SU-DHL-6 (cell line): ENCODE measurements at regions not wholly inside any gene's neighbourhood (a gene's known extent, or its start where the extent isn't known, plus 50 kb on each side); places are given as distances from the start of the nearest gene placed in this dataset.

ENCODE experiments used
- H2AFZ ChIP-seq: fragments of 200-600 bp; sonication (generic); 2 replicates; pipeline ENCODE4 v1.6.1; 2014; ENCODE audit warnings: low read depth, mild to moderate bottlenecking, moderate library complexity, mixed read lengths, antibody characterized with exemption, low read length; ENCODE audit not compliant: severe bottlenecking
- H3F3A ChIP-seq: fragments of 200-600 bp; shearing (Covaris generic); 2 replicates; pipeline ENCODE4 v1.6.0; 2016; ENCODE audit warnings: antibody characterized with exemption, mild to moderate bottlenecking; ENCODE audit not compliant: insufficient read depth
- H3K27ac ChIP-seq: fragments of 200-600 bp; sonication (generic); 2 replicates; pipeline ENCODE4 v1.5.1; 2016; ENCODE audit warnings: low read depth, mild to moderate bottlenecking, low read length, moderate library complexity, mixed read lengths
- H3K27me3 ChIP-seq: fragments of 200-600 bp; sonication (generic), shearing (Covaris generic); 2 replicates; pipeline ENCODE4 v1.6.0; 2014; ENCODE audit warnings: mild to moderate bottlenecking, low read length
- H3K36me3 ChIP-seq: fragments of 200-600 bp; sonication (generic); 2 replicates; pipeline ENCODE4 v1.6.1; 2014; ENCODE audit warnings: mild to moderate bottlenecking, low read length, mixed read lengths
- H3K4me2 ChIP-seq: fragments of 300-600, 200-600 bp; shearing (Covaris generic), sonication (generic); 2 replicates; pipeline ENCODE4 v1.6.0; 2014; ENCODE audit warnings: low read length, low read depth, mild to moderate bottlenecking; ENCODE audit not compliant: poor library complexity, severe bottlenecking
- H3K4me3 ChIP-seq: fragments of 200-600 bp; sonication (generic); 2 replicates; pipeline ENCODE4 v1.5.1; 2014; ENCODE audit warnings: antibody characterized with exemption, low read length, mild to moderate bottlenecking, mixed read lengths; ENCODE audit not compliant: insufficient read depth, poor library complexity, severe bottlenecking
- H3K79me2 ChIP-seq: fragments of 200-600 bp; sonication (generic); 2 replicates; pipeline ENCODE4 v1.6.1; 2014; ENCODE audit warnings: mild to moderate bottlenecking, low read length, moderate library complexity; ENCODE audit not compliant: insufficient read depth
- H3K9ac ChIP-seq: fragments of 200-600 bp; sonication (generic); 2 replicates; pipeline ENCODE4 v1.7.0; 2014; ENCODE audit warnings: mild to moderate bottlenecking, low read length
- H3K9me2 ChIP-seq: fragments of 200-600 bp; sonication (generic); replicated peaks from 2 replicates; pipeline ENCODE4 v1.6.1; 2014; ENCODE audit warnings: low read length; ENCODE audit not compliant: insufficient read depth
- H3K9me3 ChIP-seq: fragments of 200-600 bp; sonication (generic); 2 replicates; pipeline ENCODE4 v1.6.1; 2014; ENCODE audit warnings: low read length, mixed read lengths; ENCODE audit not compliant: insufficient read depth
- H4K20me1 ChIP-seq: fragments of 200-600 bp; sonication (generic); 2 replicates; pipeline ENCODE4 v1.6.1; 2014; ENCODE audit warnings: low read depth, mild to moderate bottlenecking, antibody characterized with exemption, low read length, moderate library complexity, mixed read lengths
- EZH2phosphoT487 ChIP-seq: fragments of 200-600 bp; sonication (generic), shearing (Covaris generic); conservative IDR thresholded peaks from 2 replicates; pipeline ENCODE4 v1.6.1; 2018; ENCODE audit warnings: mild to moderate bottlenecking, antibody characterized with exemption, low read length, moderate library complexity, mixed read lengths
- TF ChIP-seq, protein P1 (sequence below): fragments of 200-600 bp; sonication (generic); IDR thresholded peaks from one replicate; pipeline ENCODE4 v1.5.1; 2017; ENCODE audit warnings: antibody characterized with exemption, mild to moderate bottlenecking, low read length, moderate library complexity; ENCODE audit not compliant: insufficient read depth, poor library complexity, severe bottlenecking

DNA sequence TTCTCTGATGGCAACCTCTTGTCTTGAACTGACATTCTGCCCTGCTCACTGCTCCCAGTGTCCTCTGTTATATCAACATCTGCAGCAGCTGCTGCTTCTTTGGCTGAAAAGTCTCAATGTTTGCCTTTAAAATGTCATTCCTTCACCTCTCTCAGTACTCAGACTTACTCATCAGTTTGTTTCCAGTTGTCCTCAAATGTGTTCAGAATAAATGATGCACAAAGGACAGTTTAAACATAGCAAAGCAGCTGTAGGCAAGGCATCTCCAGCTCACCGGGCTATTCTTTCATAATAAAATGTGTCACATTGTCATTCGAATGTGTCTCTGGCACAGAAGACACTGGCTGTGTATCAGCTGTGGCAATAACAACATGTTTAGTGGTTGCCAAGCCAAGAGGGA lies 590.9 kb upstream of the ZNF608 start:
- no peak overlapping the region for H3K4me2 ChIP-seq
- no peaks in the 10 kb centered on the region for H3K36me3 ChIP-seq
- H3K9ac ChIP-seq, result no peak overlapping the region
- no peaks in the 10 kb centered on the region for H3K9me3 ChIP-seq
- no peaks in the 10 kb centered on the region for H4K20me1 ChIP-seq
- H3K79me2 ChIP-seq, result no peaks in the 10 kb centered on the region
- TF ChIP-seq EZH2phosphoT487, result no peak
- TF ChIP-seq, protein P1, sequence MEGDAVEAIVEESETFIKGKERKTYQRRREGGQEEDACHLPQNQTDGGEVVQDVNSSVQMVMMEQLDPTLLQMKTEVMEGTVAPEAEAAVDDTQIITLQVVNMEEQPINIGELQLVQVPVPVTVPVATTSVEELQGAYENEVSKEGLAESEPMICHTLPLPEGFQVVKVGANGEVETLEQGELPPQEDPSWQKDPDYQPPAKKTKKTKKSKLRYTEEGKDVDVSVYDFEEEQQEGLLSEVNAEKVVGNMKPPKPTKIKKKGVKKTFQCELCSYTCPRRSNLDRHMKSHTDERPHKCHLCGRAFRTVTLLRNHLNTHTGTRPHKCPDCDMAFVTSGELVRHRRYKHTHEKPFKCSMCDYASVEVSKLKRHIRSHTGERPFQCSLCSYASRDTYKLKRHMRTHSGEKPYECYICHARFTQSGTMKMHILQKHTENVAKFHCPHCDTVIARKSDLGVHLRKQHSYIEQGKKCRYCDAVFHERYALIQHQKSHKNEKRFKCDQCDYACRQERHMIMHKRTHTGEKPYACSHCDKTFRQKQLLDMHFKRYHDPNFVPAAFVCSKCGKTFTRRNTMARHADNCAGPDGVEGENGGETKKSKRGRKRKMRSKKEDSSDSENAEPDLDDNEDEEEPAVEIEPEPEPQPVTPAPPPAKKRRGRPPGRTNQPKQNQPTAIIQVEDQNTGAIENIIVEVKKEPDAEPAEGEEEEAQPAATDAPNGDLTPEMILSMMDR, result no peak
- no peaks in the 10 kb centered on the region for H3K9me2 ChIP-seq
- no peak overlapping the region for H2AFZ ChIP-seq
- H3F3A ChIP-seq, result no peaks in the 10 kb centered on the region
- H3K27ac ChIP-seq, result no peak overlapping the region
- H3K27me3 ChIP-seq, result no peaks in the 10 kb centered on the region
- H3K4me3 ChIP-seq, result no peak overlapping the region

DNA sequence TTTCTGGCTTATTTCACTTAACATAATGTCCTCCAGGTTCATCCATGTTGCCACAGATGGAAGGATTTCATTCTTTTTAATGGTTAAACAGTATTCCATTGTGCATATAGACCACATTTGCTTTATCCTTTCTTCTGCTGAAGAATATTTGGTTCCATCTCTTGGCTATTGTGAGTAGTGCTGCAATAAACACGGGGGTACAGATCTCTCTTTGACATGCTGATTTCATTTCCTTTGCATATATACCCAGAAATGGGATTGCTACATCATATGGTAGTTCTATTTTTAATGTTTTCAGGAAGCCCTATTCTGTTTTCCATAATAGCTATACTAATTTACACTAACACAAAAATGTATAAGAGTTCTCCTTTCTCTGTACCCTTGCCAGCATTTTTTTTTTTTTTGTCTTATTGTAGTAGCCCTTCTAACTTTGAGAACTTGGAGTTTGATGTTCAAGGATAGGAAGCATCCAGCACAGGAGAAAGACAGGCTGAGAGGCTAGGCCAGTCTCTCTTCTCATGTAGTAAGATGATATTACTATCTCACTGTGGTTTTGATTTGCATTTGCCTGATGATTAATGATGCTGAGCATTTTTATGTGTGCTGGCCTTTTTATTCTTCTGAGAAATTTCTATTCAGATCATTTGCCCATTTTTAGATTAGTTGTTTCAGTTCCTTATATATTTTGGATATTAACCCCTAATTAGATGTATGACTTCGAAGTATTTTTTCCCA lies 592.2 kb upstream of the ZNF608 start:
- H3K27me3 ChIP-seq, result no peaks in the 10 kb centered on the region
- no peaks in the 10 kb centered on the region for H3K79me2 ChIP-seq
- no peaks in the 10 kb centered on the region for H3K9me3 ChIP-seq
- H2AFZ ChIP-seq, result no peak overlapping the region
- H3K9me2 ChIP-seq, result no peaks in the 10 kb centered on the region
- H3K9ac ChIP-seq, result no peak overlapping the region
- no peak for TF ChIP-seq EZH2phosphoT487
- TF ChIP-seq, protein P1, result no peak
- H3F3A ChIP-seq, result no peaks in the 10 kb centered on the region
- no peak overlapping the region for H3K4me3 ChIP-seq
- no peak overlapping the region for H3K4me2 ChIP-seq
- no peaks in the 10 kb centered on the region for H3K36me3 ChIP-seq
- H3K27ac ChIP-seq, result no peak overlapping the region
- no peaks in the 10 kb centered on the region for H4K20me1 ChIP-seq

DNA sequence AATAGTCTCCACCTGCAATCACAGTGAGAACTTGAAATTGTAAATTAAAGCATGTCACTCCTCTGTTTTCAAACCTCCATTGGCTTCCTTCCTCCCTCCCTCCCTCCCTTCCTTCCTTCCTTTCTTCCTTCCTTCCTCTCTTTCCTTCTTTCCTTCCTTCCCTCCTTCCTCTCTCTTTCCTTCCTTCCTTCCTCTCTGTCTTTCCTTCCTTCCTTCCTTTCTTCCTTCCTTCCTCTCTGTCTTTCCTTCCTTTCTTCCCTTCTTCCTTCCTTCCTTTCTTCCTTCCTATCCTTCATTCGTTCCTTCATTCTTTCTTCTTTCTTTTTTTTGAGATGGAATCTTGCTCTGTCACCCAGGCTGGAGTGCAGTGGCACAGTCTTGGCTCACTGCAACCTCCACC lies 595.0 kb upstream of the ZNF608 start:
- Histone ChIP-seq H3K9ac (no peak overlapping the region), H3K4me2 (no peak overlapping the region), H3F3A (no peaks in the 10 kb centered on the region), H3K27me3 (no peaks in the 10 kb centered on the region), H2AFZ (no peak overlapping the region), H3K9me3 (no peaks in the 10 kb centered on the region), H3K36me3 (no peaks in the 10 kb centered on the region), H3K9me2 (no peaks in the 10 kb centered on the region), H3K79me2 (no peaks in the 10 kb centered on the region), H3K27ac (no peak overlapping the region), H3K4me3 (no peak overlapping the region), H4K20me1 (no peaks in the 10 kb centered on the region)
- TF ChIP-seq, protein P1, result no peak
- TF ChIP-seq EZH2phosphoT487, result no peak
